ENCODE measurements at regions not wholly inside any gene's neighbourhood (a gene's known extent, or its start where the extent isn't known, plus 50 kb on each side); places are given as distances from the start of the nearest gene placed in this dataset.

DNA sequence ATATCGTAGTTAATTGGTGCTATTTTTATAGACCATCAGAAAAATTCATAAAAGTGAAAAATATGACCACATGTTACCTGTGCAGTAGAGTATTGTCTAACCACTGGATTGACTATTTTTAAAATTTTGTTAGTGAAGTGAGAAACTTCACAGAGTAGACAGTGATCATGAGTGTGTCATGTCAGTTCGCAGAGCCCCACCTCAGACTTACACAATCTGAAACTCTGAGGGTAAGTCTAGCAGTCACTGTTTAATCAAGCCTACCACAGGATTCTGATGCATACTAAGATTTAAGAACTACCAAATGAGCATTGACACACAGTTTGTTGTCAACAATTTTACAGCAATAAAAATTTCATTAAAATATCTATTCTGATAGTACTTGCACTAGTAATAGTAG, 552.9 kb upstream of the SUCLG2 start:
- TF ChIP-seq, protein P1, sequence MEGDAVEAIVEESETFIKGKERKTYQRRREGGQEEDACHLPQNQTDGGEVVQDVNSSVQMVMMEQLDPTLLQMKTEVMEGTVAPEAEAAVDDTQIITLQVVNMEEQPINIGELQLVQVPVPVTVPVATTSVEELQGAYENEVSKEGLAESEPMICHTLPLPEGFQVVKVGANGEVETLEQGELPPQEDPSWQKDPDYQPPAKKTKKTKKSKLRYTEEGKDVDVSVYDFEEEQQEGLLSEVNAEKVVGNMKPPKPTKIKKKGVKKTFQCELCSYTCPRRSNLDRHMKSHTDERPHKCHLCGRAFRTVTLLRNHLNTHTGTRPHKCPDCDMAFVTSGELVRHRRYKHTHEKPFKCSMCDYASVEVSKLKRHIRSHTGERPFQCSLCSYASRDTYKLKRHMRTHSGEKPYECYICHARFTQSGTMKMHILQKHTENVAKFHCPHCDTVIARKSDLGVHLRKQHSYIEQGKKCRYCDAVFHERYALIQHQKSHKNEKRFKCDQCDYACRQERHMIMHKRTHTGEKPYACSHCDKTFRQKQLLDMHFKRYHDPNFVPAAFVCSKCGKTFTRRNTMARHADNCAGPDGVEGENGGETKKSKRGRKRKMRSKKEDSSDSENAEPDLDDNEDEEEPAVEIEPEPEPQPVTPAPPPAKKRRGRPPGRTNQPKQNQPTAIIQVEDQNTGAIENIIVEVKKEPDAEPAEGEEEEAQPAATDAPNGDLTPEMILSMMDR (IDR thresholded peaks at IDR 0.05; ENCODE audit: insufficient read depth, low read length): no peak
- TF ChIP-seq REST (IDR thresholded peaks at IDR 0.05; ENCODE audit: insufficient replicate concordance, low read depth): no peak
- TF ChIP-seq POLR2AphosphoS5 (IDR thresholded peaks at IDR 0.05; ENCODE audit: low read depth): no peak
- TF ChIP-seq GABPA (IDR thresholded peaks at IDR 0.05; ENCODE audit: low read depth): no peak
